B cell (primary cell): ENCODE measurements at regions not wholly inside any gene's neighbourhood (a gene's known extent, or its start where the extent isn't known, plus 50 kb on each side); places are given as distances from the start of the nearest gene placed in this dataset.

Experiments used
- ATAC-seq: fragments of 200-7000 bp; cut with Tn5 transposase; one replicate; pipeline ENCODE4 v1.10.0; 2021; ENCODE audit warnings: low read depth, mild to moderate bottlenecking, moderate number of reproducible peaks, moderate library complexity
- CTCF ChIA-PET: fragments of 350-600 bp; sonication (Branson Sonifier 250); formaldehyde crosslinking; loops from one replicate; lab custom pipeline; 2021; ENCODE audit warnings: antibody characterized with exemption, inconsistent platforms; lab: Charles Lee
- POLR2A ChIA-PET: fragments of 350-600 bp; sonication (Branson Sonifier 250); formaldehyde crosslinking; loops from one replicate; lab custom pipeline; 2021; ENCODE audit warnings: antibody characterized with exemption; lab: Charles Lee
- DNase-seq: peaks from one replicate; pipeline ENCODE4 v3.0.0; 2013
- H2AFZ ChIP-seq: 2 replicates; pipeline ENCODE4 v1.6.1; 2012; ENCODE audit warnings: mild to moderate bottlenecking, low read depth, low read length; ENCODE audit not compliant: insufficient read depth, poor library complexity, severe bottlenecking
- H3K27ac ChIP-seq, 2 donors: 1 replicate in 1 of 2; 2 replicates in 1 of 2; pipeline ENCODE4 v1.5.1; 2012 to 2013; ENCODE audit warnings: low read length in 2 of 2, mild to moderate bottlenecking in 2 of 2, moderate library complexity in 1 of 2
- H3K27me3 ChIP-seq, 4 experiments: fragments of 200-600 bp in 1 of 4; sonication (generic) in 1 of 4; replicated peaks in 1 of 4; 1 replicate in 2 of 4; 2 replicates in 2 of 4; pipeline versions ENCODE4 v1.6.1 to v1.7.0; 2013 to 2016; ENCODE audit warnings: low read length in 3 of 4, mild to moderate bottlenecking in 2 of 4, mixed read lengths in 1 of 4, moderate library complexity in 1 of 4; ENCODE audit not compliant: insufficient read depth in 4 of 4, control insufficient read depth in 3 of 4; ENCODE audit errors: control extremely low read depth in 1 of 4
- H3K36me3 ChIP-seq, 2 experiments: replicated peaks in 1 of 2; 1 replicate in 1 of 2; 2 replicates in 1 of 2; pipeline versions ENCODE4 v1.6.1 to v1.7.1; 2013; ENCODE audit warnings: low read length in 1 of 2; ENCODE audit not compliant: insufficient read depth in 2 of 2, control insufficient read depth in 1 of 2; ENCODE audit errors: control extremely low read depth in 1 of 2, extremely low read depth in 1 of 2
- H3K4me1 ChIP-seq, 2 donors: fragments of 200-600 bp in 1 of 2; sonication (generic) in 1 of 2; 1 replicate in 1 of 2; 2 replicates in 1 of 2; pipeline versions ENCODE4 v1.5.1 to v1.6.1; 2013 to 2017; ENCODE audit warnings: low read length in 2 of 2; ENCODE audit not compliant: control insufficient read depth in 2 of 2, insufficient read depth in 2 of 2
- H3K4me2 ChIP-seq: replicated peaks from 2 replicates; pipeline ENCODE3; 2012; ENCODE audit warnings: mild to moderate bottlenecking, low read depth, low read length; ENCODE audit not compliant: poor library complexity, severe bottlenecking
- H3K4me3 ChIP-seq, 5 experiments: fragments of 200-600 bp in 1 of 5; sonication (generic) in 1 of 5; 1 replicate in 3 of 5; 2 replicates in 2 of 5; pipeline versions ENCODE4 v1.5.1 to v1.7.0; 2011 to 2016; ENCODE audit warnings: low read length in 4 of 5, mild to moderate bottlenecking in 4 of 5, low read depth in 2 of 5, control low read depth in 1 of 5, moderate library complexity in 1 of 5; ENCODE audit not compliant: insufficient read depth in 1 of 5; ENCODE audit errors: control extremely low read depth in 1 of 5, extremely low read depth in 1 of 5
- H3K79me2 ChIP-seq: fragments of 200-600 bp; sonication (generic); one replicate; pipeline ENCODE4 v1.6.0; 2016; ENCODE audit warnings: low read length; ENCODE audit not compliant: control insufficient read depth, insufficient read depth
- H3K9ac ChIP-seq: fragments of 200-600 bp; sonication (generic); 2 replicates; pipeline ENCODE4 v1.6.1; 2017; ENCODE audit warnings: mild to moderate bottlenecking, low read length, moderate library complexity
- H3K9me3 ChIP-seq, 3 donors: one replicate each; pipeline versions ENCODE4 v1.6.1 to v1.7.1; 2013; ENCODE audit warnings: low read length in 2 of 3; ENCODE audit not compliant: control insufficient read depth in 2 of 3, insufficient read depth in 1 of 3; ENCODE audit errors: control extremely low read depth in 1 of 3
- H4K20me1 ChIP-seq: 2 replicates; pipeline ENCODE4 v1.6.0; 2012; ENCODE audit warnings: mild to moderate bottlenecking, low read length; ENCODE audit not compliant: insufficient read depth, control insufficient read depth, poor library complexity, severe bottlenecking
- H3K27ac Mint-ChIP-seq: one replicate; pipeline ENCODE4 v1.8.0; 2021; ENCODE audit warnings: mixed read lengths
- H3K27me3 Mint-ChIP-seq: one replicate; pipeline ENCODE4 v1.8.0; 2021; ENCODE audit warnings: mixed read lengths
- H3K4me1 Mint-ChIP-seq: one replicate; pipeline ENCODE4 v1.8.0; 2021; ENCODE audit warnings: mixed read lengths
- H3K4me3 Mint-ChIP-seq: one replicate; pipeline ENCODE4 v1.8.0; 2021; ENCODE audit warnings: mixed read lengths
- H3K9me3 Mint-ChIP-seq: one replicate; pipeline ENCODE4 v1.8.0; 2022; ENCODE audit warnings: mixed read lengths; ENCODE audit not compliant: insufficient read depth
- CTCF ChIP-seq: fragments of 200-600 bp; IDR thresholded peaks from one replicate; pipeline ENCODE4 v1.8.0; 2022; ENCODE audit warnings: antibody characterized with exemption, mild to moderate bottlenecking
- EZH2 ChIP-seq: IDR thresholded peaks from 2 replicates; pipeline ENCODE4 v1.6.1; 2012; ENCODE audit warnings: borderline replicate concordance, low read depth, mild to moderate bottlenecking, moderate library complexity, low read length; ENCODE audit not compliant: insufficient read depth, poor library complexity, severe bottlenecking
- WGBS: methylation state at CpG from one replicate; pipeline ENCODE4 v1.1.5; 2013; ENCODE audit warnings: missing lambda C conversion rate; ENCODE audit not compliant: insufficient coverage; 5-methylcytosine and 5-hydroxymethylcytosine counted together
- intact Hi-C: fragments of 100-400 bp; cut with micrococcal nuclease; formaldehyde crosslinking; loops from one replicate; pipeline ENCODE4 v1.10.0; 2022

- ChIA-PET CTCF (no interaction called here), POLR2A (no interaction called here)
- H3K4me1 ChIP-seq: no peaks in the 10 kb centered on the region
- no peaks in the 10 kb centered on the region for H3K4me1 Mint-ChIP-seq
- H3K9me3 Mint-ChIP-seq: no peaks in the 10 kb centered on the region
- peaks cover 0 to 3% (median 0%) of the 10 kb centered on the region in 3 donors for H3K9me3 ChIP-seq
- H4K20me1 ChIP-seq: no peaks in the 10 kb centered on the region
- intact Hi-C loops: no loop called here
- 50% methylated on average over 1 of the region's 3 CpGs for WGBS
- no peak overlapping the region for H3K27ac Mint-ChIP-seq
- H3K36me3 ChIP-seq: no peaks in the 10 kb centered on the region
- no peak overlapping the region for H3K9ac ChIP-seq
- no peak for ATAC-seq
- no peak overlapping the region for H3K4me3 ChIP-seq
- no peaks in the 10 kb centered on the region for H3K27me3 ChIP-seq
- H3K4me2 ChIP-seq: no peak overlapping the region
- no peak overlapping the region for H2AFZ ChIP-seq
- no peaks in the 10 kb centered on the region for H3K79me2 ChIP-seq
- H3K27me3 Mint-ChIP-seq: peaks cover 6% of the 10 kb centered on the region
- no peak for TF ChIP-seq EZH2
- no peak for TF ChIP-seq CTCF
- H3K4me3 Mint-ChIP-seq: no peak overlapping the region
- no peak for DNase-seq
- no peak overlapping the region for H3K27ac ChIP-seq
These were observed 271.1 kb upstream of the CHD6 start for GRCh38 chr20:41889126-41889843.

GRCh38 chr20:41888434-41888833 lies 270.3 kb upstream of the CHD6 start:
- Histone ChIP-seq H3K79me2 (no peaks in the 10 kb centered on the region), H3K4me1 (no peaks in the 10 kb centered on the region), H3K4me2 (no peak overlapping the region), H3K9ac (no peak overlapping the region), H3K27me3 (peaks cover 0 to 3% (median 0%) of the 10 kb centered on the region in 4 experiments), H2AFZ (no peak overlapping the region), H3K4me3 (no peak overlapping the region), H3K27ac (no peak overlapping the region), H4K20me1 (no peaks in the 10 kb centered on the region), H3K9me3 (peaks cover 0 to 3% (median 0%) of the 10 kb centered on the region in 3 donors), H3K36me3 (no peaks in the 10 kb centered on the region)
- TF ChIP-seq CTCF: no peak
- TF ChIP-seq EZH2: no peak
- Mint-ChIP-seq H3K27me3 (peaks cover 8% of the 10 kb centered on the region), H3K9me3 (no peaks in the 10 kb centered on the region), H3K4me3 (no peak overlapping the region), H3K4me1 (no peaks in the 10 kb centered on the region), H3K27ac (no peak overlapping the region)
- DNase-seq: no peak
- ChIA-PET CTCF (no interaction called here), POLR2A (no interaction called here)
- 97% methylated on average over 6 of the region's 8 CpGs for WGBS
- no peak for ATAC-seq
- intact Hi-C loops: no loop called here
